ENCODE measurements at regions not wholly inside any gene's neighbourhood (a gene's known extent, or its start where the extent isn't known, plus 50 kb on each side); places are given as distances from the start of the nearest gene placed in this dataset.

- no peak for TF ChIP-seq SMC3 (IDR thresholded peaks at IDR 0.05; ENCODE audit: borderline replicate concordance, low read length)
- no peak for TF ChIP-seq BACH1 (IDR thresholded peaks at IDR 0.05; ENCODE audit: borderline replicate concordance)
- TF ChIP-seq CTCF (IDR thresholded peaks at IDR 0.05 in 2 of 3, conservative IDR thresholded peaks at IDR 0.05 in 1 of 3; ENCODE audit: control insufficient read depth in 2 of 3, extremely low read depth in 1 of 3, insufficient read depth in 1 of 3, low read depth in 3 of 3, low read length in 3 of 3): no peak
- no peak for TF ChIP-seq EZH2 (IDR thresholded peaks at IDR 0.05; ENCODE audit: borderline replicate concordance, control insufficient read depth, low read depth, low read length)
- TF ChIP-seq RAD21 (IDR thresholded peaks at IDR 0.05; ENCODE audit: insufficient read depth, low read depth, low read length): no peak
- no peak for TF ChIP-seq ZNF687 (IDR thresholded peaks at IDR 0.05)
- TF ChIP-seq CEBPB (IDR thresholded peaks at IDR 0.05; ENCODE audit: borderline replicate concordance in 1 of 2, low read depth in 2 of 2, low read length in 2 of 2): no peak
- TF ChIP-seq MTA3 (IDR thresholded peaks at IDR 0.05; ENCODE audit: borderline replicate concordance, low read length): no peak
- no peak for TF ChIP-seq POLR2A (IDR thresholded peaks at IDR 0.05; ENCODE audit: low read depth, low read length)
- TF ChIP-seq CBFB (IDR thresholded peaks at IDR 0.05; ENCODE audit: low read depth): no peak
- TF ChIP-seq TAF1 (IDR thresholded peaks at IDR 0.05; ENCODE audit: borderline replicate concordance, low read depth, low read length): no peak
- TF ChIP-seq TCF12 (IDR thresholded peaks at IDR 0.05; ENCODE audit: low read depth, low read length): no peak
- TF ChIP-seq CHD4 (IDR thresholded peaks at IDR 0.05): no peak
- TF ChIP-seq SRF (IDR thresholded peaks at IDR 0.05; ENCODE audit: low read depth in 2 of 2, low read length in 2 of 2): no peak
Measured at GRCh38 chr5:153005711-153006110, 484.8 kb upstream of the GRIA1 start.
